ENCODE measurements at regions not wholly inside any gene's neighbourhood (a gene's known extent, or its start where the extent isn't known, plus 50 kb on each side); places are given as distances from the start of the nearest gene placed in this dataset.
A peak's percentile ranks its signal among the peaks of the same experiment; 100 is the strongest.

- Histone ChIP-seq H3K9ac (ENCODE audit: low read length) (no peak overlapping the region), H3K4me2 (ENCODE audit: low read length, poor library complexity, severe bottlenecking) (no peak overlapping the region), H2AK5ac (ENCODE audit: low read length, severe bottlenecking) (no peak overlapping the region), H3K79me1 (replicated peaks; ENCODE audit: low read length, poor library complexity, severe bottlenecking) (no peaks in the 10 kb centered on the region), H3K4me1 (ENCODE audit: control insufficient read depth, insufficient read depth, low read depth, low read length) (no peaks in the 10 kb centered on the region), H3K9me3 (ENCODE audit: control insufficient read depth, low read length) (no peaks in the 10 kb centered on the region), H3K18ac (ENCODE audit: low read depth in 1 of 2, low read length in 2 of 2) (no peak overlapping the region), H3K4me3 (ENCODE audit: insufficient read depth in 1 of 2, low read depth in 1 of 2, low read length in 2 of 2) (no peak overlapping the region), H4K91ac (ENCODE audit: low read length) (no peak overlapping the region), H3K27me3 (ENCODE audit: control insufficient read depth in 1 of 2, insufficient read depth in 1 of 2, low read length in 2 of 2) (no peaks in the 10 kb centered on the region), H4K8ac (ENCODE audit: low read length) (no peak overlapping the region), H2BK12ac (ENCODE audit: low read length in 2 of 2) (no peak overlapping the region), H2AFZ (ENCODE audit: low read depth, low read length) (no peak overlapping the region), H3K14ac (ENCODE audit: low read length in 2 of 2) (no peak overlapping the region), H3K36me3 (ENCODE audit: control insufficient read depth in 1 of 2, insufficient read depth in 2 of 2, low read depth in 1 of 2, low read length in 2 of 2) (no peaks in the 10 kb centered on the region), H3K4ac (ENCODE audit: low read depth in 1 of 2, low read length in 2 of 2) (no peak overlapping the region), H2BK5ac (ENCODE audit: low read depth, low read length, poor library complexity, severe bottlenecking) (no peak overlapping the region), H3K23ac (ENCODE audit: low read length in 2 of 2) (no peak overlapping the region), H2BK120ac (ENCODE audit: low read depth, low read length) (no peak overlapping the region), H3K27ac (ENCODE audit: low read length, poor library complexity, severe bottlenecking) (no peak overlapping the region), H2BK15ac (ENCODE audit: low read depth, poor library complexity, severe bottlenecking) (no peak overlapping the region)
- WGBS: 80% methylated on average over 1 of the region's 1 CpG
- no peak for DNase-seq
These were observed 71.3 kb upstream of the GHR start for GRCh38 chr5:42351956-42352355.

GRCh38 chr5:42360056-42360455, 63.2 kb upstream of the GHR start:
- Histone ChIP-seq H3K36me3 (ENCODE audit: control insufficient read depth in 1 of 2, insufficient read depth in 2 of 2, low read depth in 1 of 2, low read length in 2 of 2) (no peaks in the 10 kb centered on the region), H2BK120ac (ENCODE audit: low read depth, low read length) (no peak overlapping the region), H3K4me1 (ENCODE audit: control insufficient read depth, insufficient read depth, low read depth, low read length) (no peaks in the 10 kb centered on the region), H3K4me3 (ENCODE audit: insufficient read depth in 1 of 2, low read depth in 1 of 2, low read length in 2 of 2) (no peak overlapping the region), H3K4ac (ENCODE audit: low read depth in 1 of 2, low read length in 2 of 2) (no peak overlapping the region), H2AK5ac (ENCODE audit: low read length, severe bottlenecking) (no peak overlapping the region), H3K23ac (ENCODE audit: low read length in 2 of 2) (no peak overlapping the region), H3K4me2 (ENCODE audit: low read length, poor library complexity, severe bottlenecking) (no peak overlapping the region), H3K18ac (ENCODE audit: low read depth in 1 of 2, low read length in 2 of 2) (no peak overlapping the region), H3K9ac (ENCODE audit: low read length) (peak overlapping the region; percentile 52), H2BK12ac (ENCODE audit: low read length in 2 of 2) (no peak overlapping the region), H3K14ac (ENCODE audit: low read length in 2 of 2) (no peak overlapping the region), H2AFZ (ENCODE audit: low read depth, low read length) (no peak overlapping the region), H3K27me3 (ENCODE audit: control insufficient read depth in 1 of 2, insufficient read depth in 1 of 2, low read length in 2 of 2) (no peaks in the 10 kb centered on the region), H3K9me3 (ENCODE audit: control insufficient read depth, low read length) (no peaks in the 10 kb centered on the region), H4K91ac (ENCODE audit: low read length) (no peak overlapping the region), H3K27ac (ENCODE audit: low read length, poor library complexity, severe bottlenecking) (no peak overlapping the region), H2BK5ac (ENCODE audit: low read depth, low read length, poor library complexity, severe bottlenecking) (no peak overlapping the region), H3K79me1 (replicated peaks; ENCODE audit: low read length, poor library complexity, severe bottlenecking) (no peaks in the 10 kb centered on the region), H2BK15ac (ENCODE audit: low read depth, poor library complexity, severe bottlenecking) (no peak overlapping the region), H4K8ac (ENCODE audit: low read length) (no peak overlapping the region)
- no CpG with 5 or more reads among the region's 2 CpGs for WGBS
- peak; percentile 63 for DNase-seq

GRCh38 chr5:42360616-42361314, 62.5 kb upstream of the GHR start:
- H2AK5ac ChIP-seq (ENCODE audit: low read length, severe bottlenecking): no peak overlapping the region
- H2AFZ ChIP-seq (ENCODE audit: low read depth, low read length): no peak overlapping the region
- WGBS: 32% methylated on average over 3 of the region's 3 CpGs
- peak; percentile 1 for DNase-seq
- no peaks in the 10 kb centered on the region for H3K4me1 ChIP-seq (ENCODE audit: control insufficient read depth, insufficient read depth, low read depth, low read length)
- no peak overlapping the region for H2BK15ac ChIP-seq (ENCODE audit: low read depth, poor library complexity, severe bottlenecking)
- no peak overlapping the region for H3K4me3 ChIP-seq (ENCODE audit: insufficient read depth in 1 of 2, low read depth in 1 of 2, low read length in 2 of 2)
- no peak overlapping the region for H3K18ac ChIP-seq (ENCODE audit: low read depth in 1 of 2, low read length in 2 of 2)
- no peak overlapping the region for H4K8ac ChIP-seq (ENCODE audit: low read length)
- H3K27ac ChIP-seq (ENCODE audit: low read length, poor library complexity, severe bottlenecking): no peak overlapping the region
- H3K14ac ChIP-seq (ENCODE audit: low read length in 2 of 2): no peak overlapping the region
- H3K9me3 ChIP-seq (ENCODE audit: control insufficient read depth, low read length): no peaks in the 10 kb centered on the region
- H3K9ac ChIP-seq (ENCODE audit: low read length): no peak overlapping the region
- H2BK5ac ChIP-seq (ENCODE audit: low read depth, low read length, poor library complexity, severe bottlenecking): no peak overlapping the region
- H4K91ac ChIP-seq (ENCODE audit: low read length): no peak overlapping the region
- H2BK120ac ChIP-seq (ENCODE audit: low read depth, low read length): no peak overlapping the region
- H3K79me1 ChIP-seq (replicated peaks; ENCODE audit: low read length, poor library complexity, severe bottlenecking): no peaks in the 10 kb centered on the region
- H3K36me3 ChIP-seq (ENCODE audit: control insufficient read depth in 1 of 2, insufficient read depth in 2 of 2, low read depth in 1 of 2, low read length in 2 of 2): no peaks in the 10 kb centered on the region
- H3K27me3 ChIP-seq (ENCODE audit: control insufficient read depth in 1 of 2, insufficient read depth in 1 of 2, low read length in 2 of 2): no peaks in the 10 kb centered on the region
- no peak overlapping the region for H3K4me2 ChIP-seq (ENCODE audit: low read length, poor library complexity, severe bottlenecking)
- peak overlapping the region in 1 of 2 experiments; percentile 15 for H3K4ac ChIP-seq (ENCODE audit: low read depth in 1 of 2, low read length in 2 of 2)
- H3K23ac ChIP-seq (ENCODE audit: low read length in 2 of 2): no peak overlapping the region
- no peak overlapping the region for H2BK12ac ChIP-seq (ENCODE audit: low read length in 2 of 2)

- H3K18ac ChIP-seq (ENCODE audit: low read depth in 1 of 2, low read length in 2 of 2): no peak overlapping the region
- no peak overlapping the region for H2AK5ac ChIP-seq (ENCODE audit: low read length, severe bottlenecking)
- no peak overlapping the region for H3K4me3 ChIP-seq (ENCODE audit: insufficient read depth in 1 of 2, low read depth in 1 of 2, low read length in 2 of 2)
- H3K79me1 ChIP-seq (replicated peaks; ENCODE audit: low read length, poor library complexity, severe bottlenecking): no peaks in the 10 kb centered on the region
- no peak overlapping the region for H3K9ac ChIP-seq (ENCODE audit: low read length)
- H2BK120ac ChIP-seq (ENCODE audit: low read depth, low read length): no peak overlapping the region
- H2BK12ac ChIP-seq (ENCODE audit: low read length in 2 of 2): no peak overlapping the region
- no peak overlapping the region for H3K4ac ChIP-seq (ENCODE audit: low read depth in 1 of 2, low read length in 2 of 2)
- H3K27me3 ChIP-seq (ENCODE audit: control insufficient read depth in 1 of 2, insufficient read depth in 1 of 2, low read length in 2 of 2): no peaks in the 10 kb centered on the region
- no peak overlapping the region for H3K27ac ChIP-seq (ENCODE audit: low read length, poor library complexity, severe bottlenecking)
- H2BK5ac ChIP-seq (ENCODE audit: low read depth, low read length, poor library complexity, severe bottlenecking): no peak overlapping the region
- no peaks in the 10 kb centered on the region for H3K36me3 ChIP-seq (ENCODE audit: control insufficient read depth in 1 of 2, insufficient read depth in 2 of 2, low read depth in 1 of 2, low read length in 2 of 2)
- no peak overlapping the region for H4K8ac ChIP-seq (ENCODE audit: low read length)
- H3K4me2 ChIP-seq (ENCODE audit: low read length, poor library complexity, severe bottlenecking): no peak overlapping the region
- no peak overlapping the region for H2BK15ac ChIP-seq (ENCODE audit: low read depth, poor library complexity, severe bottlenecking)
- H4K91ac ChIP-seq (ENCODE audit: low read length): no peak overlapping the region
- WGBS: 42% methylated on average over 3 of the region's 3 CpGs
- no peaks in the 10 kb centered on the region for H3K9me3 ChIP-seq (ENCODE audit: control insufficient read depth, low read length)
- DNase-seq: no peak
- H3K23ac ChIP-seq (ENCODE audit: low read length in 2 of 2): no peak overlapping the region
- H2AFZ ChIP-seq (ENCODE audit: low read depth, low read length): no peak overlapping the region
- H3K14ac ChIP-seq (ENCODE audit: low read length in 2 of 2): no peak overlapping the region
- no peaks in the 10 kb centered on the region for H3K4me1 ChIP-seq (ENCODE audit: control insufficient read depth, insufficient read depth, low read depth, low read length)
These were observed 61.9 kb upstream of the GHR start for GRCh38 chr5:42361315-42361688.
